ENCODE measurements at regions not wholly inside any gene's neighbourhood (a gene's known extent, or its start where the extent isn't known, plus 50 kb on each side); places are given as distances from the start of the nearest gene placed in this dataset.

DNA sequence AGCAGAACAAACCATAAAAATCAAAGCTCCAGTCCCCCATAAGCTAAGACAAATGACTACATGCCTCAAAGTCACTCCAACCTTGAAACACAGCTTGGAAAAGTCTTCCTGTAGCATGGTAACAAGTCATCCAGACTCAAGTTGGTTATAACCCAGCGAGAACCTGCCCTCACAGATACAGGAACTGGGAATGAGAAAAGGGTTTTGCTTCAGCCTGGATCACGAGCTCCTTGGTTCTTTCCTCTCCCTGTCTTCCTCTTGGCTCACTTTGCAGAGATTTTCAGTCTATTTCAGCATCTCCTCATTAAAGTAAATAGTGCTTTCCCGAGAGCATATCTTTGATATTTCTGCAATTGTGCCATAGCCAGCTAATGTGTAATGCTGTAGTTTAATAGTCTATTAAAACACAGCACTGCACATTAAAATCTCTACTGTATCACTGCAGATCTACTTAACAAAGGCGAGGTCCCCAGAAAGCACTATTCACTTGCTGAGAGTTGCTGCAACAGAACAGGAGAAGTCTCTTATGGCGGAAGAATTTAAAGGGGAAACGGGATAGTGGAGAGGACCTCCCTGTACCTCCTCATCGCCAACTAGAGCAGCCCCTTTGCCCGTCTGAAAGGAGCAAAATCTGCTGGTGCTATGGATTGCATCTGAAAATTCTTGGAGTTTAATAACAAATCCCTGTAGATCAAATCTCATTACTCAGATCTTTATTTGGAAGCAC lies 249.3 kb upstream of the GATB start:
- TF ChIP-seq, protein P1, sequence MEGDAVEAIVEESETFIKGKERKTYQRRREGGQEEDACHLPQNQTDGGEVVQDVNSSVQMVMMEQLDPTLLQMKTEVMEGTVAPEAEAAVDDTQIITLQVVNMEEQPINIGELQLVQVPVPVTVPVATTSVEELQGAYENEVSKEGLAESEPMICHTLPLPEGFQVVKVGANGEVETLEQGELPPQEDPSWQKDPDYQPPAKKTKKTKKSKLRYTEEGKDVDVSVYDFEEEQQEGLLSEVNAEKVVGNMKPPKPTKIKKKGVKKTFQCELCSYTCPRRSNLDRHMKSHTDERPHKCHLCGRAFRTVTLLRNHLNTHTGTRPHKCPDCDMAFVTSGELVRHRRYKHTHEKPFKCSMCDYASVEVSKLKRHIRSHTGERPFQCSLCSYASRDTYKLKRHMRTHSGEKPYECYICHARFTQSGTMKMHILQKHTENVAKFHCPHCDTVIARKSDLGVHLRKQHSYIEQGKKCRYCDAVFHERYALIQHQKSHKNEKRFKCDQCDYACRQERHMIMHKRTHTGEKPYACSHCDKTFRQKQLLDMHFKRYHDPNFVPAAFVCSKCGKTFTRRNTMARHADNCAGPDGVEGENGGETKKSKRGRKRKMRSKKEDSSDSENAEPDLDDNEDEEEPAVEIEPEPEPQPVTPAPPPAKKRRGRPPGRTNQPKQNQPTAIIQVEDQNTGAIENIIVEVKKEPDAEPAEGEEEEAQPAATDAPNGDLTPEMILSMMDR (IDR thresholded peaks at IDR 0.05; ENCODE audit: low read depth, low read length) = no peak
- no peak overlapping the region for H3K4me3 ChIP-seq (ENCODE audit: low read depth, low read length)

DNA sequence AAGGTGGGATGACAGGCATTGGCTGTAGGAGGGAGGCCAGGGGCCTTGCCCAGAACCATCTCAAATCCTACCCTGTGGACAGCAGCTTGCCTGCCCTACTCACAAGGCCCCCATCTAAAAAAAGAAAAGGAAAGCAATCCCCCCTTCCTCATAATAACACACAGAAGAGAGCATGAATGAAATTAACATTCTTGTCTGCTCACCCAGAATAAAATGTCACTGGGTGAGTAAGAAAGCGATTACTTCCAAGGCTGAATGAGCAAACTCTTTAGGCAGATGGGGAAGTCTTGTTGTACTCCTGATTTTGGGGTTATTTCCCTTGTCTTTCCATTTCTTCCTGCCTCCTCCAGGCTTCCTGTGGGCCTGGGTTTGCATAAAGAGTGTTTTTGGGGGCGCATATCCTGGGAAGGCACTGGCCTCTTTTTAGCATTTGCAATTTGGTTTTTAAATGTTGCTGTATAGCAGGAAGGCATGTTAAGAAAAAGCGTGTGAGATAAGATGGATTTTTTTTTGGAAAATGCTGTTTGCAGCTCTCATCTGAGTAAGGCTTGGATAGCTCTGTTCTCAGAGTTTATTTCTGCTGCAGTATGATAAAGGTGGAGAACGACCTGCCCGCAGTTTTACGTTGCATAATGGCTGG lies 248.3 kb upstream of the GATB start:
- TF ChIP-seq, protein P1 (IDR thresholded peaks at IDR 0.05; ENCODE audit: low read depth, low read length) = no peak
- H3K4me3 ChIP-seq (ENCODE audit: low read depth, low read length) = no peak overlapping the region

DNA sequence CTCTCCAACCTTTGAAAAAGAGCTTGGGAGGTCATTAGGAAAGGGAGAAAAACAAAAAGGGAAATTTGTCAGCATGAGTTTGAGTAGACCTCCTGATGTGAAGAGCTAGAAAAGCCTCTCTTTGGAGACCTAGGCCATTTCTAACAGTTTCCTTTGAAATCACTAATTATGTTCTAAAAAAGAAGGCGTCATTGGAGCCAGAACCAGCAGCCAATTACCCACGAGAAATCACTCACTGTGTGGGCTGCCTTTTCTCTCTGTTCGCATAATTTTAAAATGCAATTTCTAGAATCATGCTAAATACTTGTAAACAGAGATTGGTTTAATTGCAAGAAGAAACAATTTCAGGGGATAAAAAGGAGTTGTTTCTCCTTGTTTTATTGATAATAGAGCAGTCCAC lies 246.3 kb upstream of the GATB start:
- TF ChIP-seq, protein P1 (IDR thresholded peaks at IDR 0.05; ENCODE audit: low read depth, low read length) = no peak
- H3K4me3 ChIP-seq (ENCODE audit: low read depth, low read length) = no peak overlapping the region

DNA sequence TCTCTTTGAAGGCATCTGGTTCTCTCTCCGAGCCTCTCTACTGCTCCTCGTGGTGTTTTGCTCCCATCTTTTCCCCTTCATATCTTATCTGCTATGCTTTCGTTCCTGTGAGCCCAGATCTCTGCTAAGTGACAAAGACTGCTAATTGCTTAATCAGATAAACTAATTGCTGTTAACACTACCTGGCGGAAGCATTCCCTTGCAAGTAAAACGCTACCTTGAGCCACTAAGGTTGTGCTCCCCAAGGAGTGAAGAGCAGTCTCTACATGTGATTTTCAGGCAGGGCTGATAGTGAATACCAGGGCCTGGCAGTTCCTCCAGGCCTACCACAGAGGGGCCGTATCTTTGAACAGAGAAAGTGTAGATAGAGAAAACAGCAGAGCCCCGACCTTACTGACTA lies 244.0 kb upstream of the GATB start:
- no peak overlapping the region for H3K4me3 ChIP-seq (ENCODE audit: low read depth, low read length)
- TF ChIP-seq, protein P1 (IDR thresholded peaks at IDR 0.05; ENCODE audit: low read depth, low read length) = no peak

DNA sequence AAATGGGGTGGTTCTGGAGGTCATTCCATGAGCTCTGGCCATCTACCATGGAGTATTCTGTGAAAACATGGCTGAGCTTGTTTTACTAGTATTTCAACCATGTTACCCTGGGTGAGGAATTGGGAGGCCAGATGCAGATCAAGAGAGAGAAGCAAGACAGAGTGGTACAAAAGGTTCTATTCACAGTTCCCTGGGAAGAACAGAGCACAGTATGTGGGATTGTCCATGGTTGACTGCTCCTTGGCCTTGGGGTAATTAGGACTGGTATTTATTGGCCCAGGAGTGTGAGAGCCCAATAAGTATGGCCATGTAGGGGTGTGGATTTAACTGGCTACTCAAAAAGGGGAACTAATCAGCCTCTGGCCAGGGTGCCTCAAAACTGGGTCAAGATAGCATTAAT lies 239.7 kb upstream of the GATB start:
- TF ChIP-seq, protein P1 (IDR thresholded peaks at IDR 0.05; ENCODE audit: low read depth, low read length) = no peak
- no peak overlapping the region for H3K4me3 ChIP-seq (ENCODE audit: low read depth, low read length)

DNA sequence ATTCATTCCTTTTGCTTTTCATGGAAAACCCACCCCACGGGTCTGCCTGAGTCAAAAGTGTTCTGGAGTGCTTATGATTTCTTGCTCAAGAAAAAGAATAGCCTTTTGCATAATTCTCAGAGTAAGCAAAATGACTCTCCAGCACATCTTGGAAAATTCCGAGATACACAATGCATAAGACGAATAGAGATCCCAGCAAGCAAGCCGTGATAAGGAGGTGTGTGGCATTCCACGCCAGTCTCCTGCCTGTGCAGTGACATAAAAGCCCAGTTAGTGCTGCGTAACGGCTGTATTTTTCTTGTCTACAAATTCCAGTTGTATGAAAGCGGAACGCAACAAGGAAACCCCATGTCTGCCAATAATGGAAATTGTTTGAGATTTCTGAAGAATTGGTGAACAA lies 237.9 kb upstream of the GATB start:
- TF ChIP-seq, protein P1 (IDR thresholded peaks at IDR 0.05; ENCODE audit: low read depth, low read length) = no peak

DNA sequence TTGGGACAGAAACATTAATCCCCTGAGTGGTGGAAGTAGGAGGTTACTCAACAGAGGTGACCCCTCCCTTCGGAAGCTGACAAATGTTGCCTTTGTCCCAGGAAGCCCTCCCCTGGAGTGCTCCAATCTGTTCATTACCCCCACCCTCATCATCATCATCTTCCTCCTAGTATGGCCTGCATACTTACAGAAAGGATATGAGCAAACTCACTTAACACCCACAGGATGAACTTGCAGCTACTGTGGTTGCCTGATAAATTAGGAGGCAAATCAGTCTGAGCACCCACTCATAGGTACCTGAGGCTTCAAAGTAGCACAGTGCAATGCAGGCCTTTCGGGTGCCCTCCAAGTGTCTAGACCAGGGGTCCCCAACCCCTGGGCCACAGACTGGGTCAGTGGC lies 236.7 kb upstream of the GATB start:
- TF ChIP-seq, protein P1 (IDR thresholded peaks at IDR 0.05; ENCODE audit: low read depth, low read length) = no peak

More for the DNA sequence above, 237.9 kb upstream of the GATB start:
- H3K4me3 ChIP-seq (ENCODE audit: low read depth, low read length) = no peak overlapping the region

More for the DNA sequence above, 236.7 kb upstream of the GATB start:
- H3K4me3 ChIP-seq (ENCODE audit: low read depth, low read length) = no peak overlapping the region
